ENCODE measurements at regions not wholly inside any gene's neighbourhood (a gene's known extent, or its start where the extent isn't known, plus 50 kb on each side); places are given as distances from the start of the nearest gene placed in this dataset.

- Histone ChIP-seq H4K20me1 (ENCODE audit: control insufficient read depth, insufficient read depth, low read length, poor library complexity, severe bottlenecking) (no peaks in the 10 kb centered on the region), H3K4me3 (ENCODE audit: control extremely low read depth in 1 of 5, extremely low read depth in 1 of 5, insufficient read depth in 1 of 5, low read depth in 2 of 5, low read length in 4 of 5) (no peak overlapping the region), H3K4me1 (ENCODE audit: control insufficient read depth in 2 of 2, insufficient read depth in 2 of 2, low read length in 2 of 2) (peaks cover 0 to 4% of the 10 kb centered on the region in 2 donors), H3K27me3 (replicated peaks in 1 of 4; ENCODE audit: control extremely low read depth in 1 of 4, control insufficient read depth in 3 of 4, insufficient read depth in 4 of 4, low read length in 3 of 4) (no peaks in the 10 kb centered on the region), H3K9me3 (ENCODE audit: control extremely low read depth in 1 of 3, control insufficient read depth in 2 of 3, insufficient read depth in 1 of 3, low read length in 2 of 3) (peaks cover 0 to 6% (median 0%) of the 10 kb centered on the region in 3 donors), H3K36me3 (replicated peaks in 1 of 2; ENCODE audit: control extremely low read depth in 1 of 2, control insufficient read depth in 1 of 2, extremely low read depth in 1 of 2, insufficient read depth in 2 of 2, low read length in 1 of 2) (no peaks in the 10 kb centered on the region), H3K4me2 (replicated peaks; ENCODE audit: low read depth, low read length, poor library complexity, severe bottlenecking) (no peak overlapping the region), H2AFZ (ENCODE audit: insufficient read depth, low read depth, low read length, poor library complexity, severe bottlenecking) (no peak overlapping the region), H3K79me2 (ENCODE audit: control insufficient read depth, insufficient read depth, low read length) (no peaks in the 10 kb centered on the region), H3K27ac (ENCODE audit: low read length in 2 of 2) (no peak overlapping the region), H3K9ac (ENCODE audit: low read length) (no peak overlapping the region)
- H3K27me3 Mint-ChIP-seq = peaks cover 16% of the 10 kb centered on the region
- ChIA-PET CTCF (no interaction called here), POLR2A (no interaction called here)
- no CpG with 5 or more reads among the region's 1 CpG for WGBS (ENCODE audit: insufficient coverage)
- TF ChIP-seq EZH2 (IDR thresholded peaks at IDR 0.05; ENCODE audit: borderline replicate concordance, insufficient read depth, low read depth, low read length, poor library complexity, severe bottlenecking) (no peak), CTCF (IDR thresholded peaks at IDR 0.05) (no peak)
- H3K9me3 Mint-ChIP-seq (ENCODE audit: insufficient read depth) = no peaks in the 10 kb centered on the region
- intact Hi-C loops (cut with micrococcal nuclease) = no loop called here
- ATAC-seq (ENCODE audit: low read depth) = no peak
- H3K4me3 Mint-ChIP-seq = no peak overlapping the region
- no peak overlapping the region for H3K27ac Mint-ChIP-seq
- no peak for DNase-seq
- H3K4me1 Mint-ChIP-seq = peaks cover 2% of the 10 kb centered on the region
Observed at GRCh38 chr5:166980666-166981065, 1310.8 kb upstream of the WWC1 start.

- no peak overlapping the region for H3K4me2 ChIP-seq (replicated peaks; ENCODE audit: low read depth, low read length, poor library complexity, severe bottlenecking)
- DNase-seq (no peak), ATAC-seq (ENCODE audit: low read depth) (no peak)
- intact Hi-C loops (cut with micrococcal nuclease) = no loop called here
- no peaks in the 10 kb centered on the region for H3K27me3 ChIP-seq (replicated peaks in 1 of 4; ENCODE audit: control extremely low read depth in 1 of 4, control insufficient read depth in 3 of 4, insufficient read depth in 4 of 4, low read length in 3 of 4)
- CTCF ChIA-PET = no interaction called here
- H4K20me1 ChIP-seq (ENCODE audit: control insufficient read depth, insufficient read depth, low read length, poor library complexity, severe bottlenecking) = no peaks in the 10 kb centered on the region
- H3K9me3 Mint-ChIP-seq (ENCODE audit: insufficient read depth) = no peaks in the 10 kb centered on the region
- no peak overlapping the region for H3K27ac ChIP-seq (ENCODE audit: low read length in 2 of 2)
- no peaks in the 10 kb centered on the region for H3K79me2 ChIP-seq (ENCODE audit: control insufficient read depth, insufficient read depth, low read length)
- H3K4me3 Mint-ChIP-seq = no peak overlapping the region
- H3K4me1 ChIP-seq (ENCODE audit: control insufficient read depth in 2 of 2, insufficient read depth in 2 of 2, low read length in 2 of 2) = peaks cover 0 to 4% of the 10 kb centered on the region in 2 donors
- H3K4me3 ChIP-seq (ENCODE audit: control extremely low read depth in 1 of 5, extremely low read depth in 1 of 5, insufficient read depth in 1 of 5, low read depth in 2 of 5, low read length in 4 of 5) = no peak overlapping the region
- H3K9ac ChIP-seq (ENCODE audit: low read length) = no peak overlapping the region
- no peaks in the 10 kb centered on the region for H3K36me3 ChIP-seq (replicated peaks in 1 of 2; ENCODE audit: control extremely low read depth in 1 of 2, control insufficient read depth in 1 of 2, extremely low read depth in 1 of 2, insufficient read depth in 2 of 2, low read length in 1 of 2)
- H3K27ac Mint-ChIP-seq = no peak overlapping the region
- peaks cover 2% of the 10 kb centered on the region for H3K4me1 Mint-ChIP-seq
- POLR2A ChIA-PET = no interaction called here
- no peak overlapping the region for H2AFZ ChIP-seq (ENCODE audit: insufficient read depth, low read depth, low read length, poor library complexity, severe bottlenecking)
- TF ChIP-seq EZH2 (IDR thresholded peaks at IDR 0.05; ENCODE audit: borderline replicate concordance, insufficient read depth, low read depth, low read length, poor library complexity, severe bottlenecking) = no peak
- TF ChIP-seq CTCF (IDR thresholded peaks at IDR 0.05) = no peak
- H3K9me3 ChIP-seq (ENCODE audit: control extremely low read depth in 1 of 3, control insufficient read depth in 2 of 3, insufficient read depth in 1 of 3, low read length in 2 of 3) = peaks cover 0 to 6% (median 0%) of the 10 kb centered on the region in 3 donors
- H3K27me3 Mint-ChIP-seq = peaks cover 12% of the 10 kb centered on the region
Observed at GRCh38 chr5:166982226-166982625, 1309.2 kb upstream of the WWC1 start.
